ENCODE measurements at regions not wholly inside any gene's neighbourhood (a gene's known extent, or its start where the extent isn't known, plus 50 kb on each side); places are given as distances from the start of the nearest gene placed in this dataset.

GRCh38 chr2:155840661-155841060, 491.9 kb downstream of the NR4A2 start:
- TF ChIP-seq CTCF (conservative IDR thresholded peaks at IDR 0.05; ENCODE audit: low read depth): no peak
- CTCF ChIA-PET: no interaction called here
- POLR2A ChIA-PET (ENCODE audit: low non-redundant PET): interaction anchor here (0.5 kb wide), 1 partner anchor 184 kb away, joined by 4 read pairs; no protein-coding TSS in a partner anchor
- no peak for DNase-seq (ENCODE audit: low spot score)
- H3K27ac ChIP-seq: no peak overlapping the region

GRCh38 chr2:155839991-155840390, 492.5 kb downstream of the NR4A2 start:
- ChIA-PET CTCF (no interaction called here), POLR2A (ENCODE audit: low non-redundant PET) (no interaction called here)
- no peak for DNase-seq (ENCODE audit: low spot score)
- TF ChIP-seq CTCF (conservative IDR thresholded peaks at IDR 0.05; ENCODE audit: low read depth): no peak
- no peak overlapping the region for H3K27ac ChIP-seq

- ChIA-PET POLR2A (ENCODE audit: low non-redundant PET) (no interaction called here), CTCF (interaction anchor here (0.7 kb wide), 1 partner anchor 543 kb away, joined by 3 read pairs; no protein-coding TSS in a partner anchor)
- no peak overlapping the region for H3K27ac ChIP-seq
- no peak for DNase-seq (ENCODE audit: low spot score)
- TF ChIP-seq CTCF (conservative IDR thresholded peaks at IDR 0.05; ENCODE audit: low read depth): no peak
Measured at GRCh38 chr2:155839436-155839835, 493.1 kb downstream of the NR4A2 start.

- ChIA-PET CTCF (no interaction called here), POLR2A (ENCODE audit: low non-redundant PET) (no interaction called here)
- no peak for TF ChIP-seq CTCF (conservative IDR thresholded peaks at IDR 0.05; ENCODE audit: low read depth)
- DNase-seq (ENCODE audit: low spot score): no peak
- no peak overlapping the region for H3K27ac ChIP-seq
Measured at GRCh38 chr2:155836439-155836838, 496.1 kb downstream of the NR4A2 start.

GRCh38 chr2:155830817-155831579, 501.5 kb downstream of the NR4A2 start:
- DNase-seq (ENCODE audit: low spot score): no peak
- CTCF ChIA-PET: interaction anchor here (0.5 kb wide), 1 partner anchor 56 kb away, joined by 3 read pairs; no protein-coding TSS in a partner anchor
- no peak overlapping the region for H3K27ac ChIP-seq

GRCh38 chr2:155830351-155830750, 502.2 kb downstream of the NR4A2 start:
- POLR2A ChIA-PET (ENCODE audit: low non-redundant PET): no interaction called here
- DNase-seq (ENCODE audit: low spot score): no peak

More at GRCh38 chr2:155830817-155831579, 501.5 kb downstream of the NR4A2 start:
- POLR2A ChIA-PET (ENCODE audit: low non-redundant PET): no interaction called here
- TF ChIP-seq CTCF (conservative IDR thresholded peaks at IDR 0.05; ENCODE audit: low read depth): no peak

More at GRCh38 chr2:155830351-155830750, 502.2 kb downstream of the NR4A2 start:
- no peak for TF ChIP-seq CTCF (conservative IDR thresholded peaks at IDR 0.05; ENCODE audit: low read depth)
- no peak overlapping the region for H3K27ac ChIP-seq
- CTCF ChIA-PET: no interaction called here

Data from RWPE1 (cell line).